Hepatocyte (in vitro differentiated cells): ENCODE measurements at regions not wholly inside any gene's neighbourhood (a gene's known extent, or its start where the extent isn't known, plus 50 kb on each side); places are given as distances from the start of the nearest gene placed in this dataset.

Experiments
- EZH2 ChIP-seq: fragments of 200-600 bp; sonication (generic); IDR thresholded peaks from 2 replicates; pipeline ENCODE4 v1.6.1; 2016; ENCODE audit warnings: antibody characterized with exemption, mild to moderate bottlenecking, borderline replicate concordance
- EZH2phosphoT487 ChIP-seq: fragments of 200-600 bp; sonication (generic); IDR thresholded peaks from one replicate; pipeline ENCODE4 v1.6.1; 2018; ENCODE audit warnings: antibody characterized with exemption, mild to moderate bottlenecking, low read depth, moderate library complexity; ENCODE audit not compliant: unreplicated experiment, severe bottlenecking
- TF ChIP-seq, protein P1 (sequence below): fragments of 200-600 bp; sonication (generic); IDR thresholded peaks from 2 replicates; pipeline ENCODE4 v1.5.1; 2016; ENCODE audit warnings: antibody characterized with exemption, mild to moderate bottlenecking; ENCODE audit not compliant: poor library complexity

DNA sequence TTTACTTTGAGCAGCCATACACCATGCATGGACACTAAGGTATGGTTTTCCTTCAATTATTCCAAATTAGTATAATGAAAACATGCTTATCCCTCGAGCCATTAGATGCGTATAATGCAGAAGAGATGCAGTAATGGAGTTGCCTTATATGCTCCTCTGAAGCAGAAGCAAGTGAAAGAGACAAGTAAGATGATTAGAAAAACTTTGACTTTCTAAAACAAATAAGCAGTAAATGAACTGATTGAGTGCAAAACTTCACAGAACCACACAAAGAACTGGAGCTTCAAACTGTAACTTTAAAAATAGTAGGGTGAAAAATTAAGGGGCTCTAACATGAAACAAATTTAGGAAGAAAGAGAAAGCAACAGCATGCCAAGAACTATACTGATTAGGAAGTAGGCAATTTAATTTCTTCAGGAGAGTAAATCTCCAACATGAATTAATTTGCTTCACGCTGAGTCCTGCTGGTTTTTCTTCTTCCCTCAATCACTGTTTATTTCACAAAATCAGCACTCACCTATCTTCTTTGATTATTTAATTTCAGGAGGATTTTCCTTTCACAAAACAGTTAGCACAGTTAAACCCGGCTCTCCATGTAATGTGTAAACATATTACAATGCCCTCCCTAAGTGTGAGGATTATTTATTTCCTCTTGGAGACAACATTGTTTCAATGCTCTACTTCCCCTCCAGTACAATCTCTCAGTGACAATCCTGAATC lies 90.3 kb upstream of the PAM start:
- TF ChIP-seq, protein P1, sequence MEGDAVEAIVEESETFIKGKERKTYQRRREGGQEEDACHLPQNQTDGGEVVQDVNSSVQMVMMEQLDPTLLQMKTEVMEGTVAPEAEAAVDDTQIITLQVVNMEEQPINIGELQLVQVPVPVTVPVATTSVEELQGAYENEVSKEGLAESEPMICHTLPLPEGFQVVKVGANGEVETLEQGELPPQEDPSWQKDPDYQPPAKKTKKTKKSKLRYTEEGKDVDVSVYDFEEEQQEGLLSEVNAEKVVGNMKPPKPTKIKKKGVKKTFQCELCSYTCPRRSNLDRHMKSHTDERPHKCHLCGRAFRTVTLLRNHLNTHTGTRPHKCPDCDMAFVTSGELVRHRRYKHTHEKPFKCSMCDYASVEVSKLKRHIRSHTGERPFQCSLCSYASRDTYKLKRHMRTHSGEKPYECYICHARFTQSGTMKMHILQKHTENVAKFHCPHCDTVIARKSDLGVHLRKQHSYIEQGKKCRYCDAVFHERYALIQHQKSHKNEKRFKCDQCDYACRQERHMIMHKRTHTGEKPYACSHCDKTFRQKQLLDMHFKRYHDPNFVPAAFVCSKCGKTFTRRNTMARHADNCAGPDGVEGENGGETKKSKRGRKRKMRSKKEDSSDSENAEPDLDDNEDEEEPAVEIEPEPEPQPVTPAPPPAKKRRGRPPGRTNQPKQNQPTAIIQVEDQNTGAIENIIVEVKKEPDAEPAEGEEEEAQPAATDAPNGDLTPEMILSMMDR, result no peak
- TF ChIP-seq EZH2, result no peak
- no peak for TF ChIP-seq EZH2phosphoT487
